ENCODE measurements at regions not wholly inside any gene's neighbourhood (a gene's known extent, or its start where the extent isn't known, plus 50 kb on each side); places are given as distances from the start of the nearest gene placed in this dataset.

DNA sequence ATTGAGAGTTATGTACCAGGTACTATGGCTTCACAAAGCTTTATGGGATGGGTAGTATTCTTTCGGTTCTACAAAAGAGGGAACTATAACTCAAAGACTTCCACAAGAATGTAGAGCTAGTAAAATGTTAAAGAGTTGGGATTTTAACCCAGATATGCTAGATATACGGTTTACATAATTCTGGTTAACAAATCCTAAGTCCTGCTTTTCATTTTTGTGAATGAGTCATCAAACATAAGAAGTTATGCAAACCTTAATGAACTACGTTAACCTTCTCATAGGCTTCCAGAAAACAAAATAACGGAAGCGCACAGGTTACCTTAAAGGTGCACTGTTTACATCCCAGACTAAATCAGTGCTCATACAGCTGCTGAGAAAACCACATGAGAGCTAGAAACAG lies 1049.3 kb downstream of the MCTP2 start (continued):
- TF ChIP-seq BCL11A (IDR thresholded peaks at IDR 0.05; ENCODE audit: low read depth in 2 of 2, low read length in 2 of 2) = no peak

Measured in H1 (cell line).